ENCODE measurements at regions not wholly inside any gene's neighbourhood (a gene's known extent, or its start where the extent isn't known, plus 50 kb on each side); places are given as distances from the start of the nearest gene placed in this dataset.

DNA sequence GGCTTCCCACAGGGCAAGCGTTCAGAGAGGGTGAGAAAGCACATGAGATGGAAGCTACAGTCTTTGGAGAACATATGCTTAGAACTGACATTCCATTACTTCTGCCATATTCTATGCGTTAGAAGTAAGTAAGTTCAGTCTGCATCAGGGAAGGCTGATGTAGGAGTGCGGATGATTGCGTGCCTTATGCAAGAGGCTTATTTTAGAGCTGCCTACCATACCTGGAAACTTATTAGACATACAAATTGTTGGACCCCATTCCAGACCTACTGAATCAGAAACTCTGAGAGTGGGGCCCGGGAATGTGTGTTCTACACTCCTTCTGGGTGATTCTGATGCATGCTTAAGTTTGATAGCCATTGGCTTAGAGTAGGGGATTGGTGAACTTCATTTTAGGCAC, 174.9 kb downstream of the KTN1 start (continued):
- TF ChIP-seq, protein P1, sequence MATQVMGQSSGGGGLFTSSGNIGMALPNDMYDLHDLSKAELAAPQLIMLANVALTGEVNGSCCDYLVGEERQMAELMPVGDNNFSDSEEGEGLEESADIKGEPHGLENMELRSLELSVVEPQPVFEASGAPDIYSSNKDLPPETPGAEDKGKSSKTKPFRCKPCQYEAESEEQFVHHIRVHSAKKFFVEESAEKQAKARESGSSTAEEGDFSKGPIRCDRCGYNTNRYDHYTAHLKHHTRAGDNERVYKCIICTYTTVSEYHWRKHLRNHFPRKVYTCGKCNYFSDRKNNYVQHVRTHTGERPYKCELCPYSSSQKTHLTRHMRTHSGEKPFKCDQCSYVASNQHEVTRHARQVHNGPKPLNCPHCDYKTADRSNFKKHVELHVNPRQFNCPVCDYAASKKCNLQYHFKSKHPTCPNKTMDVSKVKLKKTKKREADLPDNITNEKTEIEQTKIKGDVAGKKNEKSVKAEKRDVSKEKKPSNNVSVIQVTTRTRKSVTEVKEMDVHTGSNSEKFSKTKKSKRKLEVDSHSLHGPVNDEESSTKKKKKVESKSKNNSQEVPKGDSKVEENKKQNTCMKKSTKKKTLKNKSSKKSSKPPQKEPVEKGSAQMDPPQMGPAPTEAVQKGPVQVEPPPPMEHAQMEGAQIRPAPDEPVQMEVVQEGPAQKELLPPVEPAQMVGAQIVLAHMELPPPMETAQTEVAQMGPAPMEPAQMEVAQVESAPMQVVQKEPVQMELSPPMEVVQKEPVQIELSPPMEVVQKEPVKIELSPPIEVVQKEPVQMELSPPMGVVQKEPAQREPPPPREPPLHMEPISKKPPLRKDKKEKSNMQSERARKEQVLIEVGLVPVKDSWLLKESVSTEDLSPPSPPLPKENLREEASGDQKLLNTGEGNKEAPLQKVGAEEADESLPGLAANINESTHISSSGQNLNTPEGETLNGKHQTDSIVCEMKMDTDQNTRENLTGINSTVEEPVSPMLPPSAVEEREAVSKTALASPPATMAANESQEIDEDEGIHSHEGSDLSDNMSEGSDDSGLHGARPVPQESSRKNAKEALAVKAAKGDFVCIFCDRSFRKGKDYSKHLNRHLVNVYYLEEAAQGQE (IDR thresholded peaks at IDR 0.05), result no peak
- TF ChIP-seq FOXA2 (IDR thresholded peaks at IDR 0.05), result no peak
- no peak for TF ChIP-seq RXRA (IDR thresholded peaks at IDR 0.05)

DNA sequence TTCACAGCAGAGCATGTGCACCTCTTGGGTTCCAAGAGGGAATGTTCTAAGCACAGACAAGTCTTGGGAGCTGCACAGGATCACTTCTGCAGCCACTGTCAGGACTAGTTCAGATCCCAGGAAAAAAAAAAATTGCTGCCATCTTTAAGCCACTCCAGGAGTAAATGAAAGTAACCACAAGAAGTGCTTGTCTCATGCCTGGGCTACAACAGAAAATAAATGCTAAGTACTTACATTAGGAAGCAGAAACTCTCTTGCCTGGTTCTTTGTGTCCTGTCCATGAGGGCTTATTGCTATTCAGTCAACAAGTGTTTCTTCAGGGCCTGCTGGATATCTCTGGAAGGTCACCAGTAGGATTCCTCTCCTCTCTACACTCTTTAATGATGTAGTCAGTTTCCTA, 176.1 kb downstream of the KTN1 start:
- Histone ChIP-seq H3K4me3 (ENCODE audit: low read depth in 1 of 3, low read length in 3 of 3) (no peak overlapping the region), H3K36me3 (ENCODE audit: control insufficient read depth in 4 of 4, insufficient read depth in 3 of 4, low read depth in 1 of 4, low read length in 3 of 4) (no peaks in the 10 kb centered on the region), H3K4me1 (ENCODE audit: control insufficient read depth in 4 of 4, insufficient read depth in 4 of 4, low read length in 3 of 4) (peaks cover 0 to 4% (median 2%) of the 10 kb centered on the region in 4 donors), H3K9ac (ENCODE audit: low read depth in 1 of 2, low read length in 2 of 2) (no peak overlapping the region), H3K9me3 (ENCODE audit: control insufficient read depth in 4 of 4, low read length in 3 of 4) (no peaks in the 10 kb centered on the region), H3K27me3 (ENCODE audit: control insufficient read depth in 4 of 4, insufficient read depth in 4 of 4, low read length in 3 of 4) (no peaks in the 10 kb centered on the region), H3K27ac (ENCODE audit: low read depth in 1 of 2, low read length in 2 of 2) (no peak overlapping the region)
- TF ChIP-seq, protein P2, sequence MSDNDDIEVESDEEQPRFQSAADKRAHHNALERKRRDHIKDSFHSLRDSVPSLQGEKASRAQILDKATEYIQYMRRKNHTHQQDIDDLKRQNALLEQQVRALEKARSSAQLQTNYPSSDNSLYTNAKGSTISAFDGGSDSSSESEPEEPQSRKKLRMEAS (IDR thresholded peaks at IDR 0.05), result no peak
- TF ChIP-seq SP1 (IDR thresholded peaks at IDR 0.05) (no peak), FOXA1 (IDR thresholded peaks at IDR 0.05) (no peak), HNF4A (conservative IDR thresholded peaks at IDR 0.05) (no peak), NR2F2 (IDR thresholded peaks at IDR 0.05) (no peak), TAF1 (conservative IDR thresholded peaks at IDR 0.05) (no peak), YY1 (IDR thresholded peaks at IDR 0.05) (no peak), JUND (IDR thresholded peaks at IDR 0.05) (no peak), EGR1 (IDR thresholded peaks at IDR 0.05; ENCODE audit: low read depth in 2 of 2) (no peak), RAD21 (IDR thresholded peaks at IDR 0.05) (no peak), RXRA (IDR thresholded peaks at IDR 0.05) (no peak), HNF4G (IDR thresholded peaks at IDR 0.05) (no peak)
- TF ChIP-seq, protein P3, sequence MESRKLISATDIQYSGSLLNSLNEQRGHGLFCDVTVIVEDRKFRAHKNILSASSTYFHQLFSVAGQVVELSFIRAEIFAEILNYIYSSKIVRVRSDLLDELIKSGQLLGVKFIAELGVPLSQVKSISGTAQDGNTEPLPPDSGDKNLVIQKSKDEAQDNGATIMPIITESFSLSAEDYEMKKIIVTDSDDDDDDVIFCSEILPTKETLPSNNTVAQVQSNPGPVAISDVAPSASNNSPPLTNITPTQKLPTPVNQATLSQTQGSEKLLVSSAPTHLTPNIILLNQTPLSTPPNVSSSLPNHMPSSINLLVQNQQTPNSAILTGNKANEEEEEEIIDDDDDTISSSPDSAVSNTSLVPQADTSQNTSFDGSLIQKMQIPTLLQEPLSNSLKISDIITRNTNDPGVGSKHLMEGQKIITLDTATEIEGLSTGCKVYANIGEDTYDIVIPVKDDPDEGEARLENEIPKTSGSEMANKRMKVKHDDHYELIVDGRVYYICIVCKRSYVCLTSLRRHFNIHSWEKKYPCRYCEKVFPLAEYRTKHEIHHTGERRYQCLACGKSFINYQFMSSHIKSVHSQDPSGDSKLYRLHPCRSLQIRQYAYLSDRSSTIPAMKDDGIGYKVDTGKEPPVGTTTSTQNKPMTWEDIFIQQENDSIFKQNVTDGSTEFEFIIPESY (IDR thresholded peaks at IDR 0.05), result no peak
- TF ChIP-seq, protein P1 (IDR thresholded peaks at IDR 0.05), result no peak
- TF ChIP-seq, protein P4, sequence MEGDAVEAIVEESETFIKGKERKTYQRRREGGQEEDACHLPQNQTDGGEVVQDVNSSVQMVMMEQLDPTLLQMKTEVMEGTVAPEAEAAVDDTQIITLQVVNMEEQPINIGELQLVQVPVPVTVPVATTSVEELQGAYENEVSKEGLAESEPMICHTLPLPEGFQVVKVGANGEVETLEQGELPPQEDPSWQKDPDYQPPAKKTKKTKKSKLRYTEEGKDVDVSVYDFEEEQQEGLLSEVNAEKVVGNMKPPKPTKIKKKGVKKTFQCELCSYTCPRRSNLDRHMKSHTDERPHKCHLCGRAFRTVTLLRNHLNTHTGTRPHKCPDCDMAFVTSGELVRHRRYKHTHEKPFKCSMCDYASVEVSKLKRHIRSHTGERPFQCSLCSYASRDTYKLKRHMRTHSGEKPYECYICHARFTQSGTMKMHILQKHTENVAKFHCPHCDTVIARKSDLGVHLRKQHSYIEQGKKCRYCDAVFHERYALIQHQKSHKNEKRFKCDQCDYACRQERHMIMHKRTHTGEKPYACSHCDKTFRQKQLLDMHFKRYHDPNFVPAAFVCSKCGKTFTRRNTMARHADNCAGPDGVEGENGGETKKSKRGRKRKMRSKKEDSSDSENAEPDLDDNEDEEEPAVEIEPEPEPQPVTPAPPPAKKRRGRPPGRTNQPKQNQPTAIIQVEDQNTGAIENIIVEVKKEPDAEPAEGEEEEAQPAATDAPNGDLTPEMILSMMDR (IDR thresholded peaks at IDR 0.05; ENCODE audit: low read depth, low read length, missing input control), result no peak
- TF ChIP-seq, protein P5, sequence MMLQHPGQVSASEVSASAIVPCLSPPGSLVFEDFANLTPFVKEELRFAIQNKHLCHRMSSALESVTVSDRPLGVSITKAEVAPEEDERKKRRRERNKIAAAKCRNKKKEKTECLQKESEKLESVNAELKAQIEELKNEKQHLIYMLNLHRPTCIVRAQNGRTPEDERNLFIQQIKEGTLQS (IDR thresholded peaks at IDR 0.05), result no peak
- no peak for DNase-seq (ENCODE audit: low spot score)

All from liver (tissue), 7 donors.